Osteoblast (primary cell): ENCODE measurements at regions not wholly inside any gene's neighbourhood (a gene's known extent, or its start where the extent isn't known, plus 50 kb on each side); places are given as distances from the start of the nearest gene placed in this dataset.

Experiments used
- DNase-seq: peaks from one replicate; pipeline ENCODE4 v3.0.0; 2011; ENCODE audit warnings: low spot score, mixed read lengths; ENCODE audit not compliant: insufficient read length; ENCODE audit errors: missing footprints
- H2AFZ ChIP-seq: 2 replicates; pipeline ENCODE4 v1.6.0; 2011; ENCODE audit warnings: mild to moderate bottlenecking, low read length
- H3K27ac ChIP-seq: 2 replicates; pipeline ENCODE4 v1.5.1; 2011; ENCODE audit warnings: mild to moderate bottlenecking, low read depth, low read length, moderate library complexity
- H3K27me3 ChIP-seq: 2 replicates; pipeline ENCODE4 v1.6.0; 2012; ENCODE audit warnings: mild to moderate bottlenecking, control low read depth, inconsistent platforms, low read length, moderate library complexity; ENCODE audit not compliant: insufficient read depth
- H3K36me3 ChIP-seq: 2 replicates; pipeline ENCODE4 v1.5.1; 2011; ENCODE audit warnings: mild to moderate bottlenecking, low read length, control low read depth, moderate library complexity; ENCODE audit not compliant: insufficient read depth
- H3K4me1 ChIP-seq: 2 replicates; pipeline ENCODE4 v1.5.1; 2011; ENCODE audit warnings: mild to moderate bottlenecking, low read length, control low read depth, moderate library complexity; ENCODE audit not compliant: insufficient read depth
- H3K4me2 ChIP-seq: 2 replicates; pipeline ENCODE4 v1.6.0; 2011; ENCODE audit warnings: mild to moderate bottlenecking, low read length; ENCODE audit not compliant: insufficient read depth
- H3K4me3 ChIP-seq: fragments of 200-600 bp; sonication (generic); 3 replicates; pipeline ENCODE4 v1.5.1; 2012; ENCODE audit warnings: mild to moderate bottlenecking, low read length, inconsistent platforms; ENCODE audit not compliant: insufficient read depth
- H3K79me2 ChIP-seq: 2 replicates; pipeline ENCODE4 v1.6.0; 2012; ENCODE audit warnings: mild to moderate bottlenecking, low read length, control low read depth, inconsistent platforms; ENCODE audit not compliant: insufficient read depth
- H3K9me3 ChIP-seq: 2 replicates; pipeline ENCODE4 v1.5.1; 2011; ENCODE audit warnings: low read depth, low read length, control low read depth
- H4K20me1 ChIP-seq: 2 replicates; pipeline ENCODE4 v1.6.0; 2012; ENCODE audit warnings: mild to moderate bottlenecking, low read length, control low read depth; ENCODE audit not compliant: insufficient read depth
- TF ChIP-seq, protein P1 (sequence below): IDR thresholded peaks from 2 replicates; pipeline ENCODE4 v1.5.1; 2011; ENCODE audit warnings: mild to moderate bottlenecking, low read depth, low read length, moderate library complexity; ENCODE audit errors: extremely low read depth

DNA sequence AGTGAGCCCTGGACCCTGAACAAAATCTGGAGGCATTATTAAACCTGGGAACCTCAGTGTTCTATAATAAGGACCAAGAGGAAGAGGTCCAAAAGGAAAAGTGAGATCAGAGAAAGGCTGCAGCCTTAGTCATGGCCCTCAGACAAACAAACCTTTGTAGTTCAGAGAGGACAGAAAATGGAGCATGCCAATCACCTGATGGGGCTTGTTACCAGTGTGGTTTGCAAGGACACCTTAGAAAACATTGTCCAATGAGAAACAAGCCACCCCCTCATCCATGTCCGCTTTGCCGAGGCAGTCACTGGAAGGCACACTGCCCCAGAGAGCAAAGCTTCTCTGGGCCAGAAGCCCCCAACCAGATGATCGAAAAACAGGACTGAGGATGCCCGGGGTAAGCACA is 254.8 kb downstream of the CDH10 start:
- DNase-seq, result no peak
- no peak overlapping the region for H2AFZ ChIP-seq
- no peaks in the 10 kb centered on the region for H3K36me3 ChIP-seq
- no peak overlapping the region for H3K27ac ChIP-seq
- H3K9me3 ChIP-seq, result no peaks in the 10 kb centered on the region
- H3K27me3 ChIP-seq, result no peaks in the 10 kb centered on the region
- no peaks in the 10 kb centered on the region for H3K4me1 ChIP-seq
- H3K4me2 ChIP-seq, result no peak overlapping the region
- H4K20me1 ChIP-seq, result no peaks in the 10 kb centered on the region
- no peaks in the 10 kb centered on the region for H3K79me2 ChIP-seq
- no peak overlapping the region for H3K4me3 ChIP-seq
- TF ChIP-seq, protein P1, sequence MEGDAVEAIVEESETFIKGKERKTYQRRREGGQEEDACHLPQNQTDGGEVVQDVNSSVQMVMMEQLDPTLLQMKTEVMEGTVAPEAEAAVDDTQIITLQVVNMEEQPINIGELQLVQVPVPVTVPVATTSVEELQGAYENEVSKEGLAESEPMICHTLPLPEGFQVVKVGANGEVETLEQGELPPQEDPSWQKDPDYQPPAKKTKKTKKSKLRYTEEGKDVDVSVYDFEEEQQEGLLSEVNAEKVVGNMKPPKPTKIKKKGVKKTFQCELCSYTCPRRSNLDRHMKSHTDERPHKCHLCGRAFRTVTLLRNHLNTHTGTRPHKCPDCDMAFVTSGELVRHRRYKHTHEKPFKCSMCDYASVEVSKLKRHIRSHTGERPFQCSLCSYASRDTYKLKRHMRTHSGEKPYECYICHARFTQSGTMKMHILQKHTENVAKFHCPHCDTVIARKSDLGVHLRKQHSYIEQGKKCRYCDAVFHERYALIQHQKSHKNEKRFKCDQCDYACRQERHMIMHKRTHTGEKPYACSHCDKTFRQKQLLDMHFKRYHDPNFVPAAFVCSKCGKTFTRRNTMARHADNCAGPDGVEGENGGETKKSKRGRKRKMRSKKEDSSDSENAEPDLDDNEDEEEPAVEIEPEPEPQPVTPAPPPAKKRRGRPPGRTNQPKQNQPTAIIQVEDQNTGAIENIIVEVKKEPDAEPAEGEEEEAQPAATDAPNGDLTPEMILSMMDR, result no peak

DNA sequence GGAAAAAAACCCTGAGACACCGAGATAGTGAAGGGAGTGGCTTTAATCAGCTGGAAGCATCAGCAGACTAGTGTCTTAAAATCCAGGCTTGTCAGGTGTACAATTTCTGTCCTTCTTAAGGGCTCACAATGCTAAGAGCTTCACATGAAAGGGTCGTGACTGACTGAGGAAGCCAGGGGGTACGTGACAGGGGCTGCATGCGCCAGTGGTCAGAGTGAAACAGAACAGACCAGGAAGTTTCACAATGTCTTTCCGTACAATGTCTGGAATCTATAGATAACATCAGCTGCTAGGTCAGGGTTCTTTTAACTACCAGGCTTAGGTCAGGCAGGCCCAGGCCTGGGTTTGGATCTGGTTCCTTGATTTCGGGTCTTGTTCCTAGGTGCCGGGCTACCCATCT is 253.0 kb downstream of the CDH10 start:
- Histone ChIP-seq H3K4me1 (no peaks in the 10 kb centered on the region), H3K79me2 (no peaks in the 10 kb centered on the region), H3K36me3 (no peaks in the 10 kb centered on the region), H3K4me2 (no peak overlapping the region), H3K27me3 (no peaks in the 10 kb centered on the region), H3K27ac (no peak overlapping the region), H3K4me3 (no peak overlapping the region), H4K20me1 (no peaks in the 10 kb centered on the region), H3K9me3 (no peaks in the 10 kb centered on the region), H2AFZ (no peak overlapping the region)
- DNase-seq, result no peak
- TF ChIP-seq, protein P1, result no peak

DNA sequence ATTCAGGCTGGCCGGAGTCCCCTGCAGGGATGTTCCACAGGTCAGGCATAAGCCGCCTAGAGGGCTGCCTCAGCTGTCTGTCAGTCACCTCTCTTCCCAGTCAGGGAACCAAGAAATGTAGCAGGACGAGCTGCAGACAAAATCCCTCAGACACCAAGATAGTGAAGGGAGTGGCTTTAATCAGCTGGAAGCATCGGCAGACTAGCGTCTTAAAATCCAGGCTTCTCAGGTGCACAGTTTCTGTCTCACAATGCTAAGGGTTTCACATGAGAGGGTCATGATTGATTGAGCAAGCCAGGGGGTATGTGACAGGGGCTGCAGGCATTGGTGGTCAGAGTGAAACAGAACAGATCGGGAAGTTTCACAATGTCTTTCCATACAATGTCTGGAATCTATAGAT is 247.2 kb downstream of the CDH10 start:
- TF ChIP-seq, protein P1, result no peak
- Histone ChIP-seq H3K9me3 (no peaks in the 10 kb centered on the region), H3K4me3 (no peak overlapping the region), H3K4me2 (no peak overlapping the region), H3K36me3 (no peaks in the 10 kb centered on the region), H4K20me1 (no peaks in the 10 kb centered on the region), H3K79me2 (no peaks in the 10 kb centered on the region), H2AFZ (no peak overlapping the region), H3K4me1 (no peaks in the 10 kb centered on the region), H3K27me3 (no peaks in the 10 kb centered on the region), H3K27ac (no peak overlapping the region)
- DNase-seq, result no peak

DNA sequence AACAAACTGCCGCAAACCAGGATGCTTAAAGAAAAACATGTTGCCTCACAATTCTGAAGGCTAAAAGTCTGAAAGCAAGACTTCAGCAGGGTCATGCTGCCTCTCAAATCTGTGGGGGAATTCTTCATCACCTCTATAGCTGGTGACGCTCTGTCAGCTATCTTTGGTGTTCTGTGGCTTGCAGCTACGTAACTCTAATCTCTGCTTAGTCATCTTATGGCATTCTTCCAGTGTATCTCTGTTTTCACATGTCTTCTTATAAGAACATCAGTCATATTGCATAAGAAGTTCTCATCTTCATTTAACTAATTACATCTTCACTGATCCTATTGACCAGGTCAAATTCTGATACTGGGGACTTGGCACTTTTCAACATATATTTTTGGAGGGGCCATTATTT is 243.0 kb downstream of the CDH10 start:
- H3K4me2 ChIP-seq, result no peak overlapping the region
- no peak overlapping the region for H2AFZ ChIP-seq
- TF ChIP-seq, protein P1, result no peak
- no peaks in the 10 kb centered on the region for H4K20me1 ChIP-seq
- no peaks in the 10 kb centered on the region for H3K9me3 ChIP-seq
- no peak overlapping the region for H3K4me3 ChIP-seq
- H3K27me3 ChIP-seq, result no peaks in the 10 kb centered on the region
- H3K36me3 ChIP-seq, result no peaks in the 10 kb centered on the region
- DNase-seq, result no peak
- no peak overlapping the region for H3K27ac ChIP-seq
- H3K4me1 ChIP-seq, result no peaks in the 10 kb centered on the region
- H3K79me2 ChIP-seq, result no peaks in the 10 kb centered on the region
